ENCODE measurements at regions not wholly inside any gene's neighbourhood (a gene's known extent, or its start where the extent isn't known, plus 50 kb on each side); places are given as distances from the start of the nearest gene placed in this dataset.

DNA sequence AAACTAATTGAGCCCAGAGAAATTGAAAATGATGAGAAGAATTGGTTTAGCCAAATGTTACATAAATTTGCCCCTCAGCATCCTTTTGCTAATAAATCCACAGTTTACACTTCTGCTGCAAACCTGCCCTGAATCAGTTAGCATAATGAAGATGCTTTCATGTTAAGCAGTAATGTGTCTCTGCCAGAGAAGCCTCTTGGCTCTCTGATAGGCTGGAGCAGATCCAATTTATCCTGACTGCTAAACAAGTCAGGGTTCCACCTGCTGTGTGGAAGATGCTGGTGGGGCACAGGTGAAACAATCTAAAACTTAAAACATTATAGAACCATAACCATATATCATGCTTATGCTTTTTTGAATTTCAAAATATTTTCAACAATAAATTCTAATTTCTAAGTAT is 946.8 kb downstream of the OTOL1 start:
- no peak for TF ChIP-seq CTCF (conservative IDR thresholded peaks at IDR 0.05 in 1 of 2, IDR thresholded peaks at IDR 0.05 in 1 of 2; ENCODE audit: low read depth in 1 of 2, low read length in 2 of 2)
- TF ChIP-seq EZH2 (IDR thresholded peaks at IDR 0.05; ENCODE audit: low read length, missing control alignments), result no peak
